ENCODE measurements at regions not wholly inside any gene's neighbourhood (a gene's known extent, or its start where the extent isn't known, plus 50 kb on each side); places are given as distances from the start of the nearest gene placed in this dataset.

GRCh38 chr11:127507851-127508250, 507.3 kb upstream of the KIRREL3 start:
- Histone ChIP-seq H3K79me2 (ENCODE audit: control insufficient read depth, insufficient read depth, low read length) (no peaks in the 10 kb centered on the region), H3K27me3 (replicated peaks in 1 of 2; ENCODE audit: control insufficient read depth in 2 of 2, insufficient read depth in 2 of 2, low read length in 1 of 2) (no peaks in the 10 kb centered on the region), H3K27ac (ENCODE audit: control insufficient read depth, insufficient read depth) (no peak overlapping the region), H3K9me3 (replicated peaks; ENCODE audit: control insufficient read depth, insufficient read depth, low read length) (no peaks in the 10 kb centered on the region), H4K20me1 (ENCODE audit: control insufficient read depth, insufficient read depth) (no peaks in the 10 kb centered on the region), H3K36me3 (ENCODE audit: control insufficient read depth in 2 of 2, insufficient read depth in 2 of 2, low read length in 1 of 2) (no peaks in the 10 kb centered on the region), H3K4me1 (ENCODE audit: control insufficient read depth, insufficient read depth, low read length) (no peaks in the 10 kb centered on the region), H3K4me3 (no peak overlapping the region), H2AFZ (ENCODE audit: control insufficient read depth, low read depth, low read length) (no peak overlapping the region), H3K9ac (ENCODE audit: control insufficient read depth, insufficient read depth, low read length) (no peak overlapping the region), H3K4me2 (ENCODE audit: control insufficient read depth, insufficient read depth) (no peak overlapping the region)
- ChIA-PET POLR2A (no interaction called here), CTCF (interaction anchor here (1.3 kb wide), 1 partner anchor 14 kb away, joined by 3 read pairs; no protein-coding TSS in a partner anchor), SMC1A (ENCODE audit: uncharacterized antibody, unreplicated experiment) (no interaction called here), RAD21 (ENCODE audit: unreplicated experiment) (no interaction called here)
- in situ Hi-C loops (cut with MboI) (no loop called here), intact Hi-C loops (cut with micrococcal nuclease; ENCODE audit: unreplicated experiment) (no loop called here)
- no peak for DNase-seq (ENCODE audit: low read depth, low spot score)
- FAIRE-seq: no peak
- 79% methylated on average over 1 of the region's 1 CpG for WGBS (ENCODE audit: insufficient coverage, insufficient replicate concordance, low lambda C conversion rate, missing lambda C conversion rate)
- no TSS peak for BruUV-seq (replicated peaks)
- no peak for ATAC-seq
- no peak for TF ChIP-seq WRNIP1 (IDR thresholded peaks at IDR 0.05; ENCODE audit: borderline replicate concordance, low read depth, low read length)
- no peak for TF ChIP-seq BCL3 (IDR thresholded peaks at IDR 0.05; ENCODE audit: borderline replicate concordance, insufficient read depth, low read depth, low read length, poor library complexity, severe bottlenecking)
- TF ChIP-seq, protein P1, sequence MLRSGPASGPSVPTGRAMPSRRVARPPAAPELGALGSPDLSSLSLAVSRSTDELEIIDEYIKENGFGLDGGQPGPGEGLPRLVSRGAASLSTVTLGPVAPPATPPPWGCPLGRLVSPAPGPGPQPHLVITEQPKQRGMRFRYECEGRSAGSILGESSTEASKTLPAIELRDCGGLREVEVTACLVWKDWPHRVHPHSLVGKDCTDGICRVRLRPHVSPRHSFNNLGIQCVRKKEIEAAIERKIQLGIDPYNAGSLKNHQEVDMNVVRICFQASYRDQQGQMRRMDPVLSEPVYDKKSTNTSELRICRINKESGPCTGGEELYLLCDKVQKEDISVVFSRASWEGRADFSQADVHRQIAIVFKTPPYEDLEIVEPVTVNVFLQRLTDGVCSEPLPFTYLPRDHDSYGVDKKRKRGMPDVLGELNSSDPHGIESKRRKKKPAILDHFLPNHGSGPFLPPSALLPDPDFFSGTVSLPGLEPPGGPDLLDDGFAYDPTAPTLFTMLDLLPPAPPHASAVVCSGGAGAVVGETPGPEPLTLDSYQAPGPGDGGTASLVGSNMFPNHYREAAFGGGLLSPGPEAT (IDR thresholded peaks at IDR 0.05; ENCODE audit: low read depth): no peak
- TF ChIP-seq EP300 (IDR thresholded peaks at IDR 0.05; ENCODE audit: borderline replicate concordance in 1 of 2, control insufficient read depth in 1 of 2, low read depth in 2 of 2, low read length in 2 of 2): no peak
- no peak for TF ChIP-seq ZSCAN29 (IDR thresholded peaks at IDR 0.05)
- no peak for TF ChIP-seq ESRRA (IDR thresholded peaks at IDR 0.05; ENCODE audit: low read length)
- no peak for TF ChIP-seq ZBED1 (IDR thresholded peaks at IDR 0.05; ENCODE audit: borderline replicate concordance)
- no peak for TF ChIP-seq BACH1 (IDR thresholded peaks at IDR 0.05; ENCODE audit: borderline replicate concordance)
- no peak for TF ChIP-seq MEF2B (IDR thresholded peaks at IDR 0.05; ENCODE audit: partially characterized antibody, poor library complexity, severe bottlenecking)
- TF ChIP-seq GABPA (IDR thresholded peaks at IDR 0.05; ENCODE audit: low read depth): no peak
- TF ChIP-seq, protein P2, sequence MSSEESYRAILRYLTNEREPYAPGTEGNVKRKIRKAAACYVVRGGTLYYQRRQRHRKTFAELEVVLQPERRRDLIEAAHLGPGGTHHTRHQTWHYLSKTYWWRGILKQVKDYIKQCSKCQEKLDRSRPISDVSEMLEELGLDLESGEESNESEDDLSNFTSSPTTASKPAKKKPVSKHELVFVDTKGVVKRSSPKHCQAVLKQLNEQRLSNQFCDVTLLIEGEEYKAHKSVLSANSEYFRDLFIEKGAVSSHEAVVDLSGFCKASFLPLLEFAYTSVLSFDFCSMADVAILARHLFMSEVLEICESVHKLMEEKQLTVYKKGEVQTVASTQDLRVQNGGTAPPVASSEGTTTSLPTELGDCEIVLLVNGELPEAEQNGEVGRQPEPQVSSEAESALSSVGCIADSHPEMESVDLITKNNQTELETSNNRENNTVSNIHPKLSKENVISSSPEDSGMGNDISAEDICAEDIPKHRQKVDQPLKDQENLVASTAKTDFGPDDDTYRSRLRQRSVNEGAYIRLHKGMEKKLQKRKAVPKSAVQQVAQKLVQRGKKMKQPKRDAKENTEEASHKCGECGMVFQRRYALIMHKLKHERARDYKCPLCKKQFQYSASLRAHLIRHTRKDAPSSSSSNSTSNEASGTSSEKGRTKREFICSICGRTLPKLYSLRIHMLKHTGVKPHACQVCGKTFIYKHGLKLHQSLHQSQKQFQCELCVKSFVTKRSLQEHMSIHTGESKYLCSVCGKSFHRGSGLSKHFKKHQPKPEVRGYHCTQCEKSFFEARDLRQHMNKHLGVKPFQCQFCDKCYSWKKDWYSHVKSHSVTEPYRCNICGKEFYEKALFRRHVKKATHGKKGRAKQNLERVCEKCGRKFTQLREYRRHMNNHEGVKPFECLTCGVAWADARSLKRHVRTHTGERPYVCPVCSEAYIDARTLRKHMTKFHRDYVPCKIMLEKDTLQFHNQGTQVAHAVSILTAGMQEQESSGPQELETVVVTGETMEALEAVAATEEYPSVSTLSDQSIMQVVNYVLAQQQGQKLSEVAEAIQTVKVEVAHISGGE (CRISPR knock-in tag; IDR thresholded peaks at IDR 0.05): no peak
- no peak for TF ChIP-seq ZBTB4 (CRISPR knock-in tag; IDR thresholded peaks at IDR 0.05)
- TF ChIP-seq, protein P3, sequence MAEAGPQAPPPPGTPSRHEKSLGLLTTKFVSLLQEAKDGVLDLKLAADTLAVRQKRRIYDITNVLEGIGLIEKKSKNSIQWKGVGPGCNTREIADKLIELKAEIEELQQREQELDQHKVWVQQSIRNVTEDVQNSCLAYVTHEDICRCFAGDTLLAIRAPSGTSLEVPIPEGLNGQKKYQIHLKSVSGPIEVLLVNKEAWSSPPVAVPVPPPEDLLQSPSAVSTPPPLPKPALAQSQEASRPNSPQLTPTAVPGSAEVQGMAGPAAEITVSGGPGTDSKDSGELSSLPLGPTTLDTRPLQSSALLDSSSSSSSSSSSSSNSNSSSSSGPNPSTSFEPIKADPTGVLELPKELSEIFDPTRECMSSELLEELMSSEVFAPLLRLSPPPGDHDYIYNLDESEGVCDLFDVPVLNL (IDR thresholded peaks at IDR 0.05; ENCODE audit: low read depth, low read length): no peak
- TF ChIP-seq ZNF207 (IDR thresholded peaks at IDR 0.05; ENCODE audit: borderline replicate concordance): no peak

Measured in GM12878 (cell line).